GM21367 (cell line): ENCODE measurements at regions not wholly inside any gene's neighbourhood (a gene's known extent, or its start where the extent isn't known, plus 50 kb on each side); places are given as distances from the start of the nearest gene placed in this dataset.

Experiments
- ATAC-seq: cut with Tn5 transposase; IDR thresholded peaks from one replicate; pipeline ENCODE4 v1.9.1; 2021; ENCODE audit not compliant: unreplicated experiment

- ATAC-seq, result no peak
Observed at GRCh38 chr4:155564880-155565279, 101.8 kb upstream of the GUCY1A1 start.

- ATAC-seq, result no peak
Observed at GRCh38 chr4:155564086-155564485, 102.6 kb upstream of the GUCY1A1 start.

- ATAC-seq, result no peak
Observed at GRCh38 chr4:155559915-155560314, 106.7 kb upstream of the GUCY1A1 start.

- ATAC-seq, result no peak
Observed at GRCh38 chr4:155552180-155552579, 114.5 kb upstream of the GUCY1A1 start.

GRCh38 chr4:155548173-155548572, 118.5 kb upstream of the GUCY1A1 start:
- no peak for ATAC-seq

GRCh38 chr4:155546451-155546850, 120.2 kb upstream of the GUCY1A1 start:
- no peak for ATAC-seq

GRCh38 chr4:155545456-155545855, 121.2 kb upstream of the GUCY1A1 start:
- no peak for ATAC-seq

- ATAC-seq, result no peak
Observed at GRCh38 chr4:155544547-155544946, 122.1 kb upstream of the GUCY1A1 start.

- ATAC-seq, result no peak
Observed at GRCh38 chr4:155543126-155543765, 123.4 kb upstream of the GUCY1A1 start.

GRCh38 chr4:155542415-155542814, 124.2 kb upstream of the GUCY1A1 start:
- no peak for ATAC-seq

- ATAC-seq, result no peak
Observed at GRCh38 chr4:155541716-155542115, 124.9 kb upstream of the GUCY1A1 start.

GRCh38 chr4:155540698-155541097, 126.0 kb upstream of the GUCY1A1 start:
- no peak for ATAC-seq

GRCh38 chr4:155539746-155540145, 126.9 kb upstream of the GUCY1A1 start:
- ATAC-seq, result no peak

- no peak for ATAC-seq
Observed at GRCh38 chr4:155535802-155536454, 130.7 kb upstream of the GUCY1A1 start.

GRCh38 chr4:155532373-155533085, 134.1 kb upstream of the GUCY1A1 start:
- no peak for ATAC-seq

- no peak for ATAC-seq
Observed at GRCh38 chr4:155530857-155531256, 135.8 kb upstream of the GUCY1A1 start.

GRCh38 chr4:155530290-155530689, 136.4 kb upstream of the GUCY1A1 start:
- no peak for ATAC-seq

- ATAC-seq, result no peak
Observed at GRCh38 chr4:155529716-155530115, 136.9 kb upstream of the GUCY1A1 start.

GRCh38 chr4:155529272-155529671, 137.4 kb upstream of the GUCY1A1 start:
- ATAC-seq, result no peak

- ATAC-seq, result no peak
Observed at GRCh38 chr4:155526452-155527169, 140.0 kb upstream of the GUCY1A1 start.

GRCh38 chr4:155524926-155525455, 141.7 kb upstream of the GUCY1A1 start:
- no peak for ATAC-seq
